Activated CD4-positive, alpha-beta memory T cell treated with anti-CD3 and anti-CD28 coated beads for 36 hours (primary cell): ENCODE measurements at regions not wholly inside any gene's neighbourhood (a gene's known extent, or its start where the extent isn't known, plus 50 kb on each side); places are given as distances from the start of the nearest gene placed in this dataset.
"Not testable (repeated sequence)": the region's sequence is repeated elsewhere in the genome, so short reads cannot be mapped to it uniquely, and the experiment has no call there.

Source experiments
- CTCF ChIA-PET: fragments of 350-600 bp; sonication (Branson Sonifier 250); formaldehyde crosslinking; loops from one replicate; lab custom pipeline; 2021; ENCODE audit warnings: antibody characterized with exemption, inconsistent platforms; lab: Charles Lee
- POLR2A ChIA-PET: fragments of 350-600 bp; sonication (Branson Sonifier 250); formaldehyde crosslinking; loops from one replicate; lab custom pipeline; 2021; ENCODE audit warnings: antibody characterized with exemption; lab: Charles Lee
- DNase-seq: peaks from one replicate; pipeline ENCODE4 v3.0.0-alpha.2; 2020
- H3K27ac Mint-ChIP-seq: one replicate; pipeline ENCODE4 v1.8.0; 2021; ENCODE audit warnings: mixed read lengths
- H3K27me3 Mint-ChIP-seq: one replicate; pipeline ENCODE4 v1.8.0; 2021; ENCODE audit warnings: mixed read lengths
- H3K36me3 Mint-ChIP-seq: one replicate; pipeline ENCODE4 v1.8.0; 2021; ENCODE audit warnings: mixed read lengths
- H3K4me1 Mint-ChIP-seq: one replicate; pipeline ENCODE4 v1.8.0; 2021; ENCODE audit warnings: low read depth, mixed read lengths
- H3K4me3 Mint-ChIP-seq: one replicate; pipeline ENCODE4 v1.8.0; 2021; ENCODE audit warnings: mild to moderate bottlenecking, mixed read lengths
- H3K9me3 Mint-ChIP-seq: one replicate; pipeline ENCODE4 v1.8.0; 2021; ENCODE audit warnings: mixed read lengths
- intact Hi-C: fragments of 100-400 bp; cut with micrococcal nuclease; formaldehyde crosslinking; loops from one replicate; pipeline ENCODE4 v1.15.1; 2023

- no peaks in the 10 kb centered on the region for H3K4me1 Mint-ChIP-seq
- no peaks in the 10 kb centered on the region for H3K9me3 Mint-ChIP-seq
- no peaks in the 10 kb centered on the region for H3K36me3 Mint-ChIP-seq
- POLR2A ChIA-PET = no interaction called here
- intact Hi-C loops = no loop called here
- no peak overlapping the region for H3K4me3 Mint-ChIP-seq
- DNase-seq = no peak
- CTCF ChIA-PET = no interaction called here
- no peak overlapping the region for H3K27ac Mint-ChIP-seq
- no peaks in the 10 kb centered on the region for H3K27me3 Mint-ChIP-seq
Observed at GRCh38 chr6:71220466-71220865, 68.1 kb upstream of the OGFRL1 start.

GRCh38 chr6:71222671-71223070 is 65.9 kb upstream of the OGFRL1 start:
- Mint-ChIP-seq H3K9me3 (no peaks in the 10 kb centered on the region), H3K4me3 (no peak overlapping the region), H3K36me3 (no peaks in the 10 kb centered on the region), H3K27ac (no peak overlapping the region), H3K4me1 (peaks cover under 1% of the 10 kb centered on the region), H3K27me3 (no peaks in the 10 kb centered on the region)
- ChIA-PET CTCF (no interaction called here), POLR2A (no interaction called here)
- intact Hi-C loops = no loop called here
- no peak for DNase-seq

GRCh38 chr6:71224011-71224410 is 64.6 kb upstream of the OGFRL1 start:
- Mint-ChIP-seq H3K27me3 (no peaks in the 10 kb centered on the region), H3K9me3 (no peaks in the 10 kb centered on the region), H3K4me1 (peaks cover 9% of the 10 kb centered on the region), H3K4me3 (no peak overlapping the region), H3K36me3 (no peaks in the 10 kb centered on the region), H3K27ac (no peak overlapping the region)
- ChIA-PET CTCF (no interaction called here), POLR2A (no interaction called here)
- no peak for DNase-seq
- intact Hi-C loops = no loop called here

- H3K4me3 Mint-ChIP-seq = no peak overlapping the region
- no peaks in the 10 kb centered on the region for H3K27me3 Mint-ChIP-seq
- no peak overlapping the region for H3K27ac Mint-ChIP-seq
- no peaks in the 10 kb centered on the region for H3K9me3 Mint-ChIP-seq
- no peak for DNase-seq
- H3K4me1 Mint-ChIP-seq = peaks cover 19% of the 10 kb centered on the region
- POLR2A ChIA-PET = no interaction called here
- CTCF ChIA-PET = no interaction called here
- intact Hi-C loops = no loop called here
- no peaks in the 10 kb centered on the region for H3K36me3 Mint-ChIP-seq
Observed at GRCh38 chr6:71226151-71226550, 62.5 kb upstream of the OGFRL1 start.

- Mint-ChIP-seq H3K27me3 (no peaks in the 10 kb centered on the region), H3K4me1 (peaks cover 19% of the 10 kb centered on the region), H3K9me3 (no peaks in the 10 kb centered on the region), H3K36me3 (no peaks in the 10 kb centered on the region), H3K27ac (no peak overlapping the region), H3K4me3 (no peak overlapping the region)
- intact Hi-C loops = no loop called here
- POLR2A ChIA-PET = no interaction called here
- CTCF ChIA-PET = no interaction called here
- no peak for DNase-seq
Observed at GRCh38 chr6:71228461-71229041, 60.1 kb upstream of the OGFRL1 start.

- ChIA-PET POLR2A (no interaction called here), CTCF (no interaction called here)
- Mint-ChIP-seq H3K36me3 (no peaks in the 10 kb centered on the region), H3K4me1 (peaks cover 19% of the 10 kb centered on the region), H3K4me3 (no peak overlapping the region), H3K27me3 (no peaks in the 10 kb centered on the region), H3K9me3 (no peaks in the 10 kb centered on the region), H3K27ac (no peak overlapping the region)
- no peak for DNase-seq
- intact Hi-C loops = no loop called here
Observed at GRCh38 chr6:71229477-71229876, 59.1 kb upstream of the OGFRL1 start.

- H3K27ac Mint-ChIP-seq, intact Hi-C loops, H3K27me3 Mint-ChIP-seq, H3K4me3 Mint-ChIP-seq, POLR2A ChIA-PET, DNase-seq, CTCF ChIA-PET, H3K36me3 Mint-ChIP-seq, H3K9me3 Mint-ChIP-seq: not testable (repeated sequence)
- H3K4me1 Mint-ChIP-seq = peaks cover 16% of the 10 kb centered on the region
Observed at GRCh38 chr6:71232890-71233289, 55.7 kb upstream of the OGFRL1 start.

GRCh38 chr6:71236926-71237434 is 51.6 kb upstream of the OGFRL1 start:
- ChIA-PET POLR2A (no interaction called here), CTCF (no interaction called here)
- H3K27ac Mint-ChIP-seq = no peak overlapping the region
- no peaks in the 10 kb centered on the region for H3K9me3 Mint-ChIP-seq
- peaks cover 4% of the 10 kb centered on the region for H3K27me3 Mint-ChIP-seq
- no peak overlapping the region for H3K4me3 Mint-ChIP-seq
- intact Hi-C loops = no loop called here
- H3K36me3 Mint-ChIP-seq = no peaks in the 10 kb centered on the region
- DNase-seq = no peak
- no peaks in the 10 kb centered on the region for H3K4me1 Mint-ChIP-seq

- intact Hi-C loops = no loop called here
- no peak for DNase-seq
- H3K36me3 Mint-ChIP-seq = no peaks in the 10 kb centered on the region
- no peak overlapping the region for H3K27ac Mint-ChIP-seq
- ChIA-PET CTCF (no interaction called here), POLR2A (no interaction called here)
- peaks cover 4% of the 10 kb centered on the region for H3K27me3 Mint-ChIP-seq
- no peak overlapping the region for H3K4me3 Mint-ChIP-seq
- peaks cover 6% of the 10 kb centered on the region for H3K9me3 Mint-ChIP-seq
- H3K4me1 Mint-ChIP-seq = no peaks in the 10 kb centered on the region
Observed at GRCh38 chr6:71238351-71238750, 50.3 kb upstream of the OGFRL1 start.
